ENCODE measurements at regions not wholly inside any gene's neighbourhood (a gene's known extent, or its start where the extent isn't known, plus 50 kb on each side); places are given as distances from the start of the nearest gene placed in this dataset.
A peak's percentile ranks its signal among the peaks of the same experiment; 100 is the strongest.

DNA sequence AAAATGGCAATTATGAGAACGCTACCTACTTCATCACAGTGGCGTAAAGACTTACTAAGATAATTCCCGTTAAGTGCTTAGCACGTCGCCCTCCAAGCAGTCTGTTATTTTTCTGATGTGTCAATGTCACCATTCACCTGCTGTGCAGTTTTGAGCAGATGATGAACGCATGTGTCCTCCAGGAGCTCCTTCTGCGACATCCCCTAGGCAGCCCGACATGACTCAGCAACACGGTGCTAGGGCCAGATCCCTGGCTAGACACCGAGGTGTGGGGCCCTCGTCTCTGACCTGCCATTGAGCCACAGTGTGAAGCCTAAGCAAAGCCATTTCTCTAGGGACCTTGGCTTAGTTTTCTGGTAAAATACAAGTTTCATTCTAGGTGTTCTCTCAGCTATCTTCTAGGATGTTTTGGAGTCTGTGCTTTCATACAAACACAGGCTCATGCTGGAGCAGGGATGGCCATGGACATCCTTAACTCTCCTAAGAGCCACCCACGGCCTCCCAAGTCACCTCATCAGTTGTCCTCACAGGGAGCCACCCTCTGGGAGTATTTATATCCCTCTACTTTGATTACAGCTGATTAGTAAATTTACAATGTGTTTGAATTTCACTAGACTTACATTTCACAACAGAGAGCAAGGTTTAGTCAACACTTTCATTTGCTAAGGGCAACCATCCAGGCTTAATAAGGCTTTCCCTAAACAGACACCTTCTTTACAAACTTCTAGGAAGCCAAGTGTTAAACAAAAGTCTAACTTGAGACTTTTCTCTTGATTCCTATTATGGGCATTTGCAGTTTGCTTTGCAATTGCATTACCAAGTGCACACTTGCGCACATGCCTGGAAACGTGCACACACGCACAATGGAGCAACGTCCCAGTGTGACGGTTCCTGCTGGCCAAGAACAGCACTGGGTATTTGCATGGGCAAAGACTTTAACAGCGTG is 376.8 kb upstream of the ID2 start (continued):
- TF ChIP-seq NFE2L1 (tag; IDR thresholded peaks at IDR 0.05; ENCODE audit: borderline replicate concordance, low read depth) (peak; percentile 22; the same call in 1 of the 2 replicates), ARID2 (IDR thresholded peaks at IDR 0.05) (no peak), ZNF354B (CRISPR knock-in tag; IDR thresholded peaks at IDR 0.05) (no peak), ZNF263 (CRISPR knock-in tag; IDR thresholded peaks at IDR 0.05; ENCODE audit: borderline replicate concordance) (no peak), PPARD (CRISPR knock-in tag; IDR thresholded peaks at IDR 0.05) (no peak), CXXC5 (CRISPR knock-in tag; IDR thresholded peaks at IDR 0.05) (no peak), RBFOX2 (IDR thresholded peaks at IDR 0.05; ENCODE audit: low read depth, low read length) (no peak), MAFK (IDR thresholded peaks at IDR 0.05; ENCODE audit: low read length) (0 out of 2 replicates have a peak, but pooled peaks have one; percentile 42), SRSF7 (optimal IDR thresholded peaks at IDR 0.05; ENCODE audit: low read depth, low read length) (no peak), MCM7 (IDR thresholded peaks at IDR 0.05) (no peak), MYNN (IDR thresholded peaks at IDR 0.05) (no peak), MYNN (CRISPR knock-in tag; IDR thresholded peaks at IDR 0.05) (no peak), SIX5 (IDR thresholded peaks at IDR 0.05; ENCODE audit: borderline replicate concordance in 1 of 2, insufficient read depth in 1 of 2, low read depth in 1 of 2, low read length in 2 of 2) (no peak), ZNF717 (CRISPR knock-in tag; IDR thresholded peaks at IDR 0.05) (no peak), EGR1 (conservative IDR thresholded peaks at IDR 0.05) (no peak), HMG20B (CRISPR knock-in tag; IDR thresholded peaks at IDR 0.05) (no peak), NFE2 (IDR thresholded peaks at IDR 0.05; ENCODE audit: low read depth) (peak; percentile 90), KDM5B (IDR thresholded peaks at IDR 0.05; ENCODE audit: insufficient replicate concordance, low read depth, low read length) (no peak), L3MBTL2 (IDR thresholded peaks at IDR 0.05) (peak; percentile 52), MAFG (tag; conservative IDR thresholded peaks at IDR 0.05) (peak; percentile 78), SIRT6 (IDR thresholded peaks at IDR 0.05; ENCODE audit: low read depth, low read length) (no peak), MTA3 (IDR thresholded peaks at IDR 0.05; ENCODE audit: borderline replicate concordance) (no peak)
- TF ChIP-seq, protein P1, sequence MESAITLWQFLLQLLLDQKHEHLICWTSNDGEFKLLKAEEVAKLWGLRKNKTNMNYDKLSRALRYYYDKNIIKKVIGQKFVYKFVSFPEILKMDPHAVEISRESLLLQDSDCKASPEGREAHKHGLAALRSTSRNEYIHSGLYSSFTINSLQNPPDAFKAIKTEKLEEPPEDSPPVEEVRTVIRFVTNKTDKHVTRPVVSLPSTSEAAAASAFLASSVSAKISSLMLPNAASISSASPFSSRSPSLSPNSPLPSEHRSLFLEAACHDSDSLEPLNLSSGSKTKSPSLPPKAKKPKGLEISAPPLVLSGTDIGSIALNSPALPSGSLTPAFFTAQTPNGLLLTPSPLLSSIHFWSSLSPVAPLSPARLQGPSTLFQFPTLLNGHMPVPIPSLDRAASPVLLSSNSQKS (CRISPR knock-in tag; IDR thresholded peaks at IDR 0.05): no peak
- TF ChIP-seq, protein P2, sequence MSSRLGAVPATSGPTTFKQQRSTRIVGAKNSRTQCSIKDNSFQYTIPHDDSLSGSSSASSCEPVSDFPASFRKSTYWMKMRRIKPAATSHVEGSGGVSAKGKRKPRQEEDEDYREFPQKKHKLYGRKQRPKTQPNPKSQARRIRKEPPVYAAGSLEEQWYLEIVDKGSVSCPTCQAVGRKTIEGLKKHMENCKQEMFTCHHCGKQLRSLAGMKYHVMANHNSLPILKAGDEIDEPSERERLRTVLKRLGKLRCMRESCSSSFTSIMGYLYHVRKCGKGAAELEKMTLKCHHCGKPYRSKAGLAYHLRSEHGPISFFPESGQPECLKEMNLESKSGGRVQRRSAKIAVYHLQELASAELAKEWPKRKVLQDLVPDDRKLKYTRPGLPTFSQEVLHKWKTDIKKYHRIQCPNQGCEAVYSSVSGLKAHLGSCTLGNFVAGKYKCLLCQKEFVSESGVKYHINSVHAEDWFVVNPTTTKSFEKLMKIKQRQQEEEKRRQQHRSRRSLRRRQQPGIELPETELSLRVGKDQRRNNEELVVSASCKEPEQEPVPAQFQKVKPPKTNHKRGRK (tag; IDR thresholded peaks at IDR 0.05): no peak
- TF ChIP-seq, protein P3, sequence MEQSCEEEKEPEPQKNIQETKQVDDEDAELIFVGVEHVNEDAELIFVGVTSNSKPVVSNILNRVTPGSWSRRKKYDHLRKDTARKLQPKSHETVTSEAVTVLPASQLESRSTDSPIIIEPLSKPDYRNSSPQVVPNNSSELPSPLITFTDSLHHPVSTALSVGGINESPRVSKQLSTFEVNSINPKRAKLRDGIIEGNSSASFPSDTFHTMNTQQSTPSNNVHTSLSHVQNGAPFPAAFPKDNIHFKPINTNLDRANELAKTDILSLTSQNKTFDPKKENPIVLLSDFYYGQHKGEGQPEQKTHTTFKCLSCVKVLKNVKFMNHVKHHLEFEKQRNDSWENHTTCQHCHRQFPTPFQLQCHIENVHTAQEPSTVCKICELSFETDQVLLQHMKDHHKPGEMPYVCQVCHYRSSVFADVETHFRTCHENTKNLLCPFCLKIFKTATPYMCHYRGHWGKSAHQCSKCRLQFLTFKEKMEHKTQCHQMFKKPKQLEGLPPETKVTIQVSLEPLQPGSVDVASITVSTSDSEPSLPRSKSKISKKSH (CRISPR knock-in tag; IDR thresholded peaks at IDR 0.05): no peak
- TF ChIP-seq, protein P4, sequence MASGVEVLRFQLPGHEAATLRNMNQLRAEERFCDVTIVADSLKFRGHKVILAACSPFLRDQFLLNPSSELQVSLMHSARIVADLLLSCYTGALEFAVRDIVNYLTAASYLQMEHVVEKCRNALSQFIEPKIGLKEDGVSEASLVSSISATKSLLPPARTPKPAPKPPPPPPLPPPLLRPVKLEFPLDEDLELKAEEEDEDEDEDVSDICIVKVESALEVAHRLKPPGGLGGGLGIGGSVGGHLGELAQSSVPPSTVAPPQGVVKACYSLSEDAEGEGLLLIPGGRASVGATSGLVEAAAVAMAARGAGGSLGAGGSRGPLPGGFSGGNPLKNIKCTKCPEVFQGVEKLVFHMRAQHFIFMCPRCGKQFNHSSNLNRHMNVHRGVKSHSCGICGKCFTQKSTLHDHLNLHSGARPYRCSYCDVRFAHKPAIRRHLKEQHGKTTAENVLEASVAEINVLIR (CRISPR knock-in tag; IDR thresholded peaks at IDR 0.05): no peak

Data from K562 (cell line).